Gastroesophageal sphincter (tissue), 4 donors: ENCODE measurements at regions not wholly inside any gene's neighbourhood (a gene's known extent, or its start where the extent isn't known, plus 50 kb on each side); places are given as distances from the start of the nearest gene placed in this dataset.

ENCODE experiments used
- ATAC-seq: fragments of 150-250 bp; one replicate; pipeline ENCODE4 v1.9.1; 2016; ENCODE audit warnings: mild to moderate bottlenecking, moderate library complexity
- H3K27ac ChIP-seq, 4 donors: fragments of 200-600 bp; sonication (generic) in 3 of 4; 1 replicate in 3 of 4; 2 replicates in 1 of 4; pipeline ENCODE4 v1.5.1; 2016 to 2019
- H3K27me3 ChIP-seq: fragments of 200-600 bp; sonication (generic); one replicate; pipeline ENCODE4 v1.5.1; 2019
- H3K36me3 ChIP-seq, 2 donors: fragments of 200-600 bp; sonication (generic); one replicate each; pipeline ENCODE4 v1.5.1; 2019; ENCODE audit warnings: control low read depth in 1 of 2
- H3K4me1 ChIP-seq, 3 donors: fragments of 200-600 bp; sonication (generic); 1 replicate in 2 of 3; 2 replicates in 1 of 3; pipeline ENCODE4 v1.5.1; 2016 to 2019; ENCODE audit warnings: control low read depth in 2 of 3
- H3K4me3 ChIP-seq, 2 donors: fragments of 200-600 bp; sonication (generic); one replicate each; pipeline ENCODE4 v1.5.1; 2019; ENCODE audit warnings: mild to moderate bottlenecking in 1 of 2, moderate library complexity in 1 of 2
- H3K9me3 ChIP-seq, 3 donors: fragments of 200-600 bp; sonication (generic); one replicate each; pipeline ENCODE4 v1.5.1; 2017 to 2019; ENCODE audit warnings: control low read depth in 2 of 3
- EP300 ChIP-seq: sonication (generic); formaldehyde crosslinking; IDR thresholded peaks from one replicate; pipeline ENCODE4 v1.6.1; 2017; ENCODE audit warnings: antibody characterized with exemption, mild to moderate bottlenecking
- POLR2A ChIP-seq, 2 donors: fragments of 450-650 bp; IDR thresholded peaks; one replicate each; pipeline ENCODE4 v1.6.1; 2017; ENCODE audit warnings: antibody characterized with exemption in 2 of 2, mild to moderate bottlenecking in 2 of 2, moderate library complexity in 1 of 2
- POLR2AphosphoS5 ChIP-seq: sonication (generic); formaldehyde crosslinking; IDR thresholded peaks from one replicate; pipeline ENCODE4 v1.6.1; 2017; ENCODE audit warnings: antibody characterized with exemption
- WGBS, 2 donors: methylation state at CpG; one replicate each; pipeline ENCODE4 v1.1.5; 2018; ENCODE audit warnings: low coverage in 1 of 2; 5-methylcytosine and 5-hydroxymethylcytosine counted together
- TF ChIP-seq, protein P1 (sequence below), 4 experiments: fragments of 200-600 bp in 2 of 4; fragments of 450-650 bp in 2 of 4; sonication (generic) in 1 of 4; IDR thresholded peaks; one replicate each; pipeline ENCODE4 v1.5.1; 2017 to 2019; ENCODE audit warnings: antibody characterized with exemption in 4 of 4, mild to moderate bottlenecking in 2 of 4, moderate library complexity in 2 of 4

DNA sequence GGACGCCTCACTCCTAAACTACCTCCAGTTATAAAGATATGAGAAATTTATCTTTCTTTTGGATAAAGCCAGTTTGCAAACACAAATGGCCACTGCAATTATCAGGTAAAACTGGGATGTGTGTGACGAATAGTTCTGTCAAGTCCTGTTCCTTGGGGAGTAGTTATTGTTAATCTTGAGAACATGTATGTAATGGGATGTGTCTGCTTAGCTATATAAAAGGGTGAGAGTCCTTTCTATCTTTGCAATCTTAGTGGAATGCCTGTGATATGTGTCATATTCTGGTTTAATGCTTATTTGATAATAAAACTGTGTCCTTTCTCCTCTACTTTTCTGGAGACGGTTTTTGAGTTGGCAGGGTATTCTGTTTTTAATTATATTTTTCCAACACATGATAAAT, 56.1 kb upstream of the PKP2 start:
- ATAC-seq, result no peak
- H3K9me3 ChIP-seq, result peaks cover 0 to 13% (median 0%) of the 10 kb centered on the region in 3 donors
- no peaks in the 10 kb centered on the region for H3K27me3 ChIP-seq
- no peak overlapping the region for H3K27ac ChIP-seq
- no peak overlapping the region for H3K4me3 ChIP-seq
- H3K4me1 ChIP-seq, result no peaks in the 10 kb centered on the region
- H3K36me3 ChIP-seq, result no peaks in the 10 kb centered on the region
- TF ChIP-seq POLR2AphosphoS5 (no peak), POLR2A (IDR thresholded peaks at IDR 0.05) (no peak), EP300 (no peak)
- TF ChIP-seq, protein P1, sequence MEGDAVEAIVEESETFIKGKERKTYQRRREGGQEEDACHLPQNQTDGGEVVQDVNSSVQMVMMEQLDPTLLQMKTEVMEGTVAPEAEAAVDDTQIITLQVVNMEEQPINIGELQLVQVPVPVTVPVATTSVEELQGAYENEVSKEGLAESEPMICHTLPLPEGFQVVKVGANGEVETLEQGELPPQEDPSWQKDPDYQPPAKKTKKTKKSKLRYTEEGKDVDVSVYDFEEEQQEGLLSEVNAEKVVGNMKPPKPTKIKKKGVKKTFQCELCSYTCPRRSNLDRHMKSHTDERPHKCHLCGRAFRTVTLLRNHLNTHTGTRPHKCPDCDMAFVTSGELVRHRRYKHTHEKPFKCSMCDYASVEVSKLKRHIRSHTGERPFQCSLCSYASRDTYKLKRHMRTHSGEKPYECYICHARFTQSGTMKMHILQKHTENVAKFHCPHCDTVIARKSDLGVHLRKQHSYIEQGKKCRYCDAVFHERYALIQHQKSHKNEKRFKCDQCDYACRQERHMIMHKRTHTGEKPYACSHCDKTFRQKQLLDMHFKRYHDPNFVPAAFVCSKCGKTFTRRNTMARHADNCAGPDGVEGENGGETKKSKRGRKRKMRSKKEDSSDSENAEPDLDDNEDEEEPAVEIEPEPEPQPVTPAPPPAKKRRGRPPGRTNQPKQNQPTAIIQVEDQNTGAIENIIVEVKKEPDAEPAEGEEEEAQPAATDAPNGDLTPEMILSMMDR (IDR thresholded peaks at IDR 0.05), result no peak
- 23 to 28% methylated on average over 3 of the region's 3 CpGs for WGBS, 2 donors

DNA sequence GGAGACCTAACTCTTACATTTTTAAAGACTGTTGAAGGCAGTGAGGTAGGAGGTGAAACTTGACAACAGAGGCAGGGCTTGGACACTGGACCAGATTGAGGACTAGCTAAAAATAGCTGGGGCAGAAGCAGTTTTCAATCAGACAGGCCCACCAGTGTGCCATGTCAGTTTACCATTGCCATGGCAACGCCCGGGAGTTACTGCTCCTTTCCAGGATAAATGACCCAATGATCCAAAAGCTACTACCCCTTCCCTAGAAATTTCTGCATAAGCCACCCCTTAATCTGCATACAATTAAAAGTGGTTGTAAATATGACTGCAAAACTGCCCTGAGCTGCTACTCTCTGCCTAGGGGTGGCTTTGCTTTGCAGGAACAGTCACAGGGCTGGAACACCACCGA, 53.2 kb upstream of the PKP2 start:
- no peak for ATAC-seq
- Histone ChIP-seq H3K9me3 (no peaks in the 10 kb centered on the region), H3K4me1 (no peaks in the 10 kb centered on the region), H3K27me3 (no peaks in the 10 kb centered on the region), H3K36me3 (no peaks in the 10 kb centered on the region), H3K27ac (no peak overlapping the region), H3K4me3 (no peak overlapping the region)
- 70 to 100% methylated on average over 1 to 3 of the region's 3 CpGs for WGBS, 2 donors
- no peak for TF ChIP-seq EP300
- no peak for TF ChIP-seq POLR2A (IDR thresholded peaks at IDR 0.05)

DNA sequence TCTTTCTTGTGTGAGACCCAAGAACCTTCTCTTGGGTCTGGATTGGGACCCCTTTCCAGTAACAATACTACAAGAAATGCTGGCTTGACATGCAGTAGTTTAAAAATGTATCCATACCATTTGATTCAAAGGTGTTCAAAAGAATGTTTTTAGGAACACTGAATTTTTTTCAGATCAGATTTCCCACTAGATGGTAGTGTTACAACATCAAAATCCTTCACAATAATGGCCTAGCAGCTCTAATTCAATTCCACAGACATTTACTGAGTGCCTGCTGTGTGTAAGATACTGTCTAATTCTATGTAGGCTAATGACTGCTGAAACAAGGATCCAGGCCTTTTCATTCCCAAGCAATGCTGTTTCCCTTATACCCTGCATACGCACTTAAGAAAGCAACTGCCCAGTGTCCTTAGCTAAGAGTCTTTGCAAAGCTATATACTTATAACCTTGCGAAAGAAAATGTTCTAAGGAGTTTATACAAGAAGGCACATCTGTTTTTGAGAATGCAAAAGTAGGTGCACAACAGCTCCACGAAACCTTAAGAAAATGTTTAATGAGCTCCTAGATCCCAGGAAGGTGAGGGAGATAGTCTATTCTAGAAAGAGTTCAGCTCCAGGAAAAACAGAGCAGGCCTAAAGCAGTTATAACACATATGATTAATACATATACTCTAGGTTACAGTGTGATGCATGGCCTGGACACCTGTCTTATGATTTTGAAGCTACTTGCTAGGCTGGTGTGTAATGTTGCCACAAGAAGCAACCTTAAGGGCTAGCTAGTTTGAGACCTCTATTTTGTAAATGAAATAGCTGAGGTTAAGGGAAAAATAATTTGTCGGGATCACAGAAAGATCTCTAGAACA, 50.9 kb upstream of the PKP2 start:
- H3K9me3 ChIP-seq, result no peaks in the 10 kb centered on the region
- TF ChIP-seq POLR2A (IDR thresholded peaks at IDR 0.05) (no peak), EP300 (no peak), POLR2AphosphoS5 (no peak)
- TF ChIP-seq, protein P1 (IDR thresholded peaks at IDR 0.05), result no peak

DNA sequence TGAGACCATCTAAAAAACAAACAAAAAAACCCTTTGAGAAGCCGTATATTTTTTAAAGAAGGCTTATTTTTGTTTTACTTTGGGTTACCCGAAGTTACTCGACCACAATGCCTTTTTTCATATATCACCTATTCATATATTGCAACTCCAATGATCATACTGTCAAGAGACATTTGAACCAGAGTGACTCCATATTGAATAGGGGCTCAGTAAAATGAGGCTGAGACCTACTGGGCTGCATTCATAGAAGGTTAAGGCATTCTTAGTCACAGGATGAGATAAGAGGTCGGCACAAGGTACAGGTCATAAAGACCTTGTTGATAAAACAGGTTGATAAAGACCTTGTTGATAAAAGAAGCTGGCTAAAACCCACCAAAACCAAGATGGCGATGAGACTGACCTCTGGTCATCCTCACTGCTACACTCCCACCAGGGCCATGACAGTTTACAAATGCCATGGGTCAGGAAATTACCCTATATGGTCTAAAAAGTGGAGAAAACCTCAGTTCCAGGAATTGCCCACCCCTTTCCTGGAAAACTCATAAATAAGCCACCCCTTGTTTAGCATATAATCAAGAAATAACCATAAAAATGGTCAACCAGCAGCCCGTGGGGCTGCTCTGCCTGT, 50.0 kb upstream of the PKP2 start:
- 62 to 72% methylated on average over 6 of the region's 6 CpGs for WGBS, 2 donors
- H3K4me3 ChIP-seq, result no peak overlapping the region

More for the DNA sequence above, 50.9 kb upstream of the PKP2 start:
- Histone ChIP-seq H3K4me1 (no peaks in the 10 kb centered on the region), H3K36me3 (no peaks in the 10 kb centered on the region), H3K27me3 (no peaks in the 10 kb centered on the region), H3K27ac (no peak overlapping the region), H3K4me3 (no peak overlapping the region)
- no peak for ATAC-seq
- WGBS, 2 donors, result 70 to 79% methylated on average over 3 to 4 of the region's 4 CpGs

More for the DNA sequence above, 50.0 kb upstream of the PKP2 start:
- no peaks in the 10 kb centered on the region for H3K4me1 ChIP-seq
- no peaks in the 10 kb centered on the region for H3K9me3 ChIP-seq
- H3K27ac ChIP-seq, result no peak overlapping the region
- no peaks in the 10 kb centered on the region for H3K27me3 ChIP-seq
- no peak for ATAC-seq
- no peaks in the 10 kb centered on the region for H3K36me3 ChIP-seq
- no peak for TF ChIP-seq EP300
- TF ChIP-seq, protein P1 (IDR thresholded peaks at IDR 0.05), result no peak
- TF ChIP-seq POLR2AphosphoS5, result no peak
- no peak for TF ChIP-seq POLR2A (IDR thresholded peaks at IDR 0.05)
